D721Med (cell line): ENCODE measurements at regions not wholly inside any gene's neighbourhood (a gene's known extent, or its start where the extent isn't known, plus 50 kb on each side); places are given as distances from the start of the nearest gene placed in this dataset.
"Not testable (repeated sequence)": the region's sequence is repeated elsewhere in the genome, so short reads cannot be mapped to it uniquely, and the experiment has no call there.

ENCODE experiments used
- DNase-seq: peaks from one replicate; pipeline ENCODE4 v3.0.0; 2011; ENCODE audit warnings: low spot score; ENCODE audit not compliant: insufficient read length
- FAIRE-seq: peaks from 2 replicates; lab custom pipeline; 2011; peaks lifted over from hg19 to GRCh38; lab: Jason Lieb, UNC
- CTCF ChIP-seq: IDR thresholded peaks from 2 replicates; pipeline ENCODE4 v1.5.1; 2012; ENCODE audit warnings: mild to moderate bottlenecking, control low read depth; ENCODE audit not compliant: insufficient read depth; ENCODE audit errors: missing control alignments

GRCh38 chr15:95035106-95035505 lies 803.7 kb downstream of the MCTP2 start:
- no peak for TF ChIP-seq CTCF
- FAIRE-seq (no peak), DNase-seq (no peak)

GRCh38 chr15:95041297-95041696 lies 809.9 kb downstream of the MCTP2 start:
- DNase-seq: no peak
- no peak for FAIRE-seq
- TF ChIP-seq CTCF: no peak

DNA sequence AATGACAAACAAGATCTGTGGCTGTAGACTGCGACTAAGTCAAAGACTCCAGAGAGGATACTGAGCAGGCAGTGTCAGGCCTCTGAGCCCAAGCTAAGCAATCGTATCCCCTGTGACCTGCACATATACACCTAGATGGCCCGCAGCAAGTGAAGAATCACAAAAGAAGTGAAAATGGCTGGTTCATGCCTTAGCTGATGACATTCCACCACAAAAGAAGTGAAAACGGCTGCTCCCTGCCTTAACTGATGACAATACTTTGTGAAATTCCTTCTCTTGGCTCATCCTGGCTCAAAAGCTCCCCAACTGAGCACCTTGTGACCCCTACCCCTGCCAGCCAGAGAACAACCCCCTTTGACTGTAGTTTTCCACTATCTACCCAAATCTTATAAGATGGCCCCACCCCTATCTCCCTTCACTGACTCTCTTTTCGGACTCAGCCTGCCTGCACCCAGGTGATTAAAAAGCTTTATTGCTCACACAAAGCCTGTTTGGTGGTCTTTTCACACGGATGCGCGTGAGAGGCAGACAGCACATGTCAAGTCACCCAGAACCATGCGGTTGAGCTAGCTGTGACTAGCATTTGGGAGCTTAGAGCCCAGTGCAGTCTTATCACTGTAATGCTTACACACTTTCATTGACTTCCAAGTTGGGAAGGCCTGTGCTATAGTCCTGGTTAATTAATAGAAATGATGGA lies 812.0 kb downstream of the MCTP2 start:
- not testable (repeated sequence) for FAIRE-seq, DNase-seq

DNA sequence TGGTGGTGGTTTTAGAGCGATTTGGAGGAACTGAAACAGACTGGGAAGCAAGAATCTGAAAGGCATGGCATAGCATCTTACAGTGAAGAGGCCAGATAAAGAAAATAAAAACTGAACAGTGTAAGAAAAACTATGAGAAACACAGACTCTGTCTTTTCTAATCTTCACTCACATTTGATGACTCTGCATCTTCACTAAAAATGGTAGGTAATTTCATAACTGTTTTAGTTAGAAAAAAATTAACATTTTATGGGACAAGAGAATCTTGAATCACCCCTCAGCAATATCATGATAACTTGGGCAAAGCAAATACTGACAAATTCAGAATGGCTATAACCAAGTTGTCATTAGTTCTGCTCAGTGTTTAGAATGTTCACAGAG lies 812.6 kb downstream of the MCTP2 start:
- no peak for FAIRE-seq
- no peak for TF ChIP-seq CTCF
- no peak for DNase-seq

- no peak for TF ChIP-seq CTCF
- no peak for DNase-seq
- no peak for FAIRE-seq
These were observed 813.5 kb downstream of the MCTP2 start for GRCh38 chr15:95044745-95045417.

DNA sequence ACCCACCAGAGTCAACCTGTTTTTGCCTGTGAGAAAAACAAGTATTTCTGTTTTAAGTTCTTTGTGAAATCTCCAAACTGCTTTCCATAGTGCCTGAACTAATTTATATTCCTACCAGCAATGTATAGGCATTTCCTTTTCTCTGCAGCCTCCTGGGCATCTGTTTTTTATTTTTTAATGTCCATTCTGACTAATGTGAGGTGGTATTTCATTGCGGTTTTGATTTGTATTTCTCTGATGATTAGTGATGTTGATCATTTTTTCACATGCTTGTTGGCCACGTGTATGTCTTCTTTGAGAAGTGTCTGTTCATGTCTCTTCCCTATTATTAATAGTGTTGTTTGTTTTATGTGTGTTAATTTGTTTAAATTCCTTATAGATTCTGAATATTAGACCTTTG lies 820.5 kb downstream of the MCTP2 start:
- TF ChIP-seq CTCF: no peak
- no peak for FAIRE-seq
- DNase-seq: no peak

DNA sequence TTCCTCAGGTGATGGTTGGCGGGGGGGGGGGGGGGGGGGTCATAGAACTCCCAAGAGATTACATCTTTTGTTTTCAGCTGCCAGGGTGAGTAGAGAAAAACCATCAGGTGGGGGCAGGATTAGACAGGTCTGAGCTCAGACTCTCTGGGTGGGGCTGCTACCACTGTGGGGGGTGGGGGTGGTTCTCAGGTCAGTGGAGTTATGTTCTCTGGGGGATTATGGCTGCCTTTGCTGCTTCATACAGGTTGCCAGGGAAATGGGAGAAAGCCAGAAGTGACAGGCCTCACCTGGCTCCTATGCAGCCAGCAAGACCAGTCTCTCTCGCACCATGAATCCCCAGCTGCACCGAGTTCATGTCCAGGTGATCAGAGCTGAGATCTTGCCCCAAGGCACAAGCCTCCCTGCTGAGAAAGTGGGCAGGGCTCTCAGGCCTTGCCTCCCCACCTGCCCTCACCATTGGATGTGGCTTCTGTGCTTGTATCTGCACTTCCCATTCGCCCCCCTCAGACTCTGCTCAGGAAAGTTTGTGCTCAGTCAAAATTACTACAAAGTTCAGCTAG lies 828.1 kb downstream of the MCTP2 start:
- FAIRE-seq: no peak

More for the DNA sequence above, 828.1 kb downstream of the MCTP2 start:
- no peak for TF ChIP-seq CTCF
- no peak for DNase-seq
